ENCODE measurements at regions not wholly inside any gene's neighbourhood (a gene's known extent, or its start where the extent isn't known, plus 50 kb on each side); places are given as distances from the start of the nearest gene placed in this dataset.
"Not testable (repeated sequence)": the region's sequence is repeated elsewhere in the genome, so short reads cannot be mapped to it uniquely, and the experiment has no call there.

DNA sequence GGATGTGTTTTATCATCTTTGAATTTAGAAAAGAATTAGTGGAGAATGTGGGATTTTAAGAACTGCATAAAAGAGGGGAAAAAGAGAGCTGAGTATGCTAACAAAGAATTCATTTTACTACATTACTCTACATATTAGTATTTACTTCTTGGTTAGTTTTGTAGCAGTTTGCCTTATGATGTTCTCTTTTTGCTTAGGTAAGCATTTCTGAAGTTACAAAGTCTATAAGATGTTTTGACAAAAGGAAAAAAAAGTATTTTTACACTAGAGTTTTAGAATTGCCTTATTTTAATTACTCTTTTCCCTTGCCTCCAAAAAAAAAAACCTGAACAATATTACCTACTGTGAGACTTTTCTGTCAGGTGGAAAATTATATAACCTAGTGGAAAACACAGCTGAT, 739.5 kb upstream of the SLC39A10 start:
- no peak for DNase-seq

DNA sequence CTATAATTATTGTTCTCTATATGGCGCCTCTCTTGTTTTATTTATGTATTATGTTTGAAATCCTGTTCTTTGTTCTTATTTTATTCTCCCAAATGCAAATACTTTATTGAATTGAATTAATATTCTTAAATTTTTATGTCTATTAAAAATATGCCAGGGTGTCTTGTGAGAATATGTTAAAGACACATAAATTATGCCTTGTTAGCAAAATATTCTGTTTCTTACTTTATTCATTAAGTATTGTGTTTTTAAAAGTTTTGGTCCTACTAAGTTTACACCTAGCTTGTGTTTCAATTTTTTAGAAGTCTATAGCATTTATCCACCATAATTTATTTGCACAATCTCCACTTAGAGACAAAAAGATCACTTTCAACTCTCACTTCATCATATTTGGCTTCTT, 741.5 kb upstream of the SLC39A10 start:
- no peak for DNase-seq

DNA sequence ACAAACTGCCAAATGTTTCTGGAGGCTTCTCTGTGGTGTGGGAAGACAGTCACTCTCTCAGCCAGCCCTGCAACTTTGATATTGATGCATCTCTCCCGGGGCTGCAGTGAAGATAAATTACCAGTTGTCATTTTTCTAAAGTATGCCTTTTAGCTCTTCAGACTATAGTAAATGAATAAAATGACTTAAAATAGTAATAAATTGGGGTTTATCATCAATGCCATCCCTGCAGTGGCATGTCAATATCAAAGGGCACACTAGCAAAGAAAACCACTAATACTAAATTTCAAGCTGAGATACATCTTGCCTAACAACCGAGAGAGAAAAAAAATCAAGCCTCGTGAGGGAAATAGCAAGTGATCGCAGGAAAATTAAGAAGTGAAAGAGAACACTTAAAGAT, 749.5 kb upstream of the SLC39A10 start:
- no peak for DNase-seq

DNA sequence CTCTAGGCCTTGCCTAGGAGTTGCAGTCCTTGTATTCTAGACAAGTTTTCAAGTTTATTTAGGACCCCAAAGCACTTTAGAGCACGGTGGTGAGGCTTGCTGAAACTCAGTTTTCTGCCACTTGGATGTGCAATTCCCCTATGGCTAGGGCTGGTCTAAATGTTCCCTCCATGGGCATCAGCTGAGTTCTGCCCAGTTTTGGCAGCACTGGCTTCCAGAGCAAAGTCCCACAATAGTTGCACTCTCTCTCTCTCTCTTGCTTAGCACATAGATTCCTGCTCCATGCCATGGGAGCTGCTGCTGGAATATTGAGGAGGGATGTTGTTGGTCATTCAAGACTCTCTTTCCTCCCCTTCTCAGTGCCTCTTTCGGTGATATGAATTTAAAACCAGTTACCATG, 760.2 kb upstream of the SLC39A10 start:
- no peak for DNase-seq

DNA sequence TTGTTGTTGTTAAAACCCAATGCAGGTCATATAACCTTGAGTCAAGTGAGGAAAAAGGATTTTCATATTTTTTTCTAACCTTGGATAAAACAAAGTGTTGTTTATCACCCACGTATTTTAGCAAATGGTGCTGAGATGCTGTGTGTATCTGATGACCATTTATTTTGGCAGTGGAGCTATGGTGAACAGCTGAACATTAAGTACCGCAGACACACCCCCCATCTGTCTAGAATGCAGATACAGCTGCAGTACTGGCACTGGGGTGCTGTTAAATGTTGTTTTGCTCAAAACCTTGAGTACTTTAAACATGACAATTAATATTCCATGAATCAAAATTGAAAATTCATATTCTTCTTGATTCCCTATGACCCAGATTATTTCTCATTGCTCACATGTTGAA, 773.3 kb upstream of the SLC39A10 start:
- no peak for DNase-seq

DNA sequence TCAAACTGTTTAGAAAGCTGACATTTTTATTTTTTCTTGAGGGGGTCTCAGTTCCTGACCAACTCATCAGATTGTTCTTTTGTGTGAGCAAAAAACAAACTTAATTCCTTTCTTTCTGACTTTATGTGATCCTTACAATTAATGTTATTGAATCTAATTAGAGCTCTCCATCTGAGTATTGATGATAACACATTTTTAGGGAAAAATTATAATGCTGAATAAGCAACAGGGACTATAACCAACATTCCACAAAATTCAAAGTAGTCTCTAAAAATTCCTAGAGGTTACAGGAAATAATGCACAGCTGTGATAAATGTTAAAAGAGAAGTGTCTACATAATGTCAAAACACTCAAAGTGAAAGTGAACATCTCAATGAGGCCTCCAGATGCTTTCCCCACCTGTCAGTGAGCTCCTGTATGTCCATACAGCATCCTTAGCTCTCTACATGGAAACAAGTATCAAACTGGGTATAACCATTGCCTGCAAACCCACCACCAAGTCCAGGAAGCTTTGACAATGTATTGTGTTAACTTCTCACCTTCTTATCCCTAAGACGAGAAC, 786.0 kb upstream of the SLC39A10 start:
- DNase-seq = no peak

DNA sequence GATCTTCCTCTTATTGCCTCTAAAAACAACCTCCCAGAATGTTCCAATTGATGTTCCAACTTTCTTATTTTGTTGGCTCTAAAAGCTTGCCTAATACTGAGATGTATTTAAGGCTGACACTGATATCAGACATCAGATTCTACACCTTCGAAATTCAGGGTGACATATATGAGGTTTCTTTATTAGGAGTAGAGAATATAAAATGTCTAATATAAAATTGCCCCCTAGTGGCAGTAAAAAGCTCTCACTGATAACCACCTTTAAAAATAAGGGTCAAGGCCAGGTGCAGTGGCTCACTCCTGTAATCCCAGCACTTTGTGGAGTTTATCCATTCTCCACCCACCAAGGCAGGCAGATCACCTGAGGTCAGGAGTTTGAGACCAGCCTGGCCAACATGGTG, 789.7 kb upstream of the SLC39A10 start:
- no peak for DNase-seq

DNA sequence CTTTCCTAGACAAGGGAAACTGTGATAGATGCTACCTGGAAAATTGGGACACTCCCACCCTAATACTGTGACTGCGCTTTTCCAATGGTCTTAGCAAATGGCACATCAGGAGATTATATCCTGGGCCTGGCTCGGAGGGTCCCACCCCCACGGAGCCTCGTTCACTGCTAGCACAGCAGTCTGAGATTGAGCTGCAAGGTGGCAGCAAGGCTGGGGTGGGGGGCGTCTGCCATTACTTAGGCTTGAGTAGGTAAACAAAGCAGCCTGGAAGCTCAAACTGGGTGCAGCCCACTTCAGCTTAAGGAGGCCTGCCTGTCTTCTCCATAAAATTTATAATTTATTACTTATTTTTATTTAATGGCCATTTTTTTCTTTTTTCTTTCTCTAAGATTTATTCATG, 802.1 kb upstream of the SLC39A10 start:
- DNase-seq = no peak

DNA sequence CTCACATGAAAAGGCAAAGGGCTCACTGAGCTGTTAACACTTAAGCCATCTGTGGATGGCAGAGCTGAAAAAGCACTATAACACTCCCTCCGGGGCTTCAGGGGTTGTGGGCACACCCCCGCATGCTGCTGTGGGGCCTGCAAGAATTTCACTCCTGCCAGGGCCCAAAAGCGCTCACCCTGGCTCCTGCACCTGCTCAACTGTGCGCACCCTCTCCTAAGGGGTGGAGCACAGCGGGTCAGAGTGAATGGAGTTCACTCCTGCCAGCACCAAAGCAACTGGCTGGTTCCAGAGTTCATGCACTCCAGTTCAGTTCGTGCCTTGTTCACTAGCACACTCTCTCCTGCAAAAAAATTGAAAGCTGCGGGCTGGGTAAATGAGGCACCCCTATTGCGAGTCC, 814.2 kb upstream of the SLC39A10 start:
- DNase-seq = no peak

DNA sequence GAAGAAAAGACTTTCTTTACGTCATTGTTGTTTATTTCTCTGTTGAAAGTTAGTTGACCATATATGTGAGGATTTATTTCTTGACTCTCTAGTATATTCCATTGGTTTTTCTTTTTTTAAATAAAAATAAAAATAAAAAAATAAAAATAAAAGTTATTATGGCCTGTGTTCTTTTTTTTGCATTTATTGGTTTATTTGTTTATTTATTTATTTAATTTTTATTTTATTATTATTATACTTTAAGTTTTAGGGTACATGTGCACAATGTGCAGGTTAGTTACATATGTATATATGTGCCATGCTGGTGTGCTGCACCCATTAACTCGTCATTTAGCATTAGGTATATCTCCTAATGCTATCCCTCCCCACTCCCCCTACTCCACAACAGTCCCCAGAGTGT, 822.7 kb upstream of the SLC39A10 start:
- not testable (repeated sequence) for DNase-seq

DNA sequence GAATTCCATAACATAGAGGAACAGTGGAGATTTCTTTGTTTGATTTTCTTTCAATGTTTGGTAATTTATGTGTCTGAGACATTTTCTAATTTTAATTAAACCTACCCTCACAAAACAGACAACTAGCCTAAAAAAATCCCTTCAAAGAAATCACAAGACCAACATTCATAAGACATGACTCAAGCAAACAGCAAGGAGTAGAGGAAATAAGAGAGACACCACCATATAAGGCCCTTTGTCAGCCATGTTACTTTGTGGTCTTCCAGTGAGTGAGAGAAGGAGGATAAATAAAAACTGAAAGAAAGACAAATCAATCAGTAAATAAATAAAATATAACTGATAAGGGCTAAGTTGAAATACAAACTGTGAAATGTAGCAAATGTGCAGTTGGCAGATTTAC, 830.8 kb upstream of the SLC39A10 start:
- DNase-seq = no peak

DNA sequence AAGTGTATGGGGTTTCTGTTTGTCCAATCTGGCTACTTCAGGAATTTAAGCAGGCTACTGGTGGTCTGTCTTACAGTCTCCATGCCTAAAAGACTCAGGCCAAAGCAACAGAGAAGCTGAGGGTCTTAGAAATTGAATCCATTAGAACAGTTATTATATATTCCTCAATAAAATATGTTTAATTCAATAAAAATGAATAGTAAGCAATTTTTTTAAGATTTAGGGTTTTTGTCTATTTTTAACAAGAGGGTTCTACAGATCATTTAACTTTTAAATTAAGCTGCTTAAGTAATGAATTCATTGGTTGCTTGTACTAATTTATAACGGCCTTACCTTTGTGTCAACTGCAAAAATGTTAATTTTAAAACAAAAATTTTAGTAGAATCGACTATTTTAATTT, 832.6 kb upstream of the SLC39A10 start:
- DNase-seq = no peak

DNA sequence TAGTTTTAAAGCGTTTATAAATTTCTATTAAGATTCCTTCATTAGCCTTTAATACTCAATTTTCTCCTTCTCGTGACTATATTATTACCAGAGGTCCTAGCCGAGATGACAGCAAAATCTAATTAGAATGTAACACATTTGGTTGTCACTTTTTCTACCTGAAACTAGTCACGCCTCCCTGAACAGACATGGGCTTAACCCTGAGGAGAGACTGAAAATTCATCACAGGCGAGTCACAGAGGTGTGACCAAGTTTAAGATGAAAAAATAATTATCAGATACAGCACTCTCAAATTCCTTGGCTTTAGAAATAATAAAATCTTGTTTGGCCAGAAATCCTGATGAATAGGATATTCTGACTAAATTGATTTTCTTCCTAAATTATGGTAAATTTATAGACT, 834.4 kb upstream of the SLC39A10 start:
- no peak for DNase-seq

DNA sequence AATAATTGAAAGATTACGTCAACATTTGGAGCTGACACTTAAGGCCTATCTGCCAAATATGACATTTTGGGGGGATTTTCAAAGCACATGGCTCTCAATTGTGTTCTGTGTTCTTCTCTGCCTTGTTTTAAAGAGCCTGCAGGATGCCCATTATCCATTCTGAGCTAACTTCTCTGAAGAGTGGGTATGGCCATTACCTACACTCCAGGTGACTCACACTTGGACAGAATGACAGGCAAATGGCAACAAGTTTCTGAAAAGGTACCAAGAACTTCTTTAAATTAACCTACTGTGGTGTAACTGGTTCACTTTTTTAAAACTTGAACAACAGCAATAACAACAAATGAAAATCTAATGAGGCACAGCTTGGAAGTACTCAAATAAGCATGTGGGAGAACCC, 834.9 kb upstream of the SLC39A10 start:
- no peak for DNase-seq

DNA sequence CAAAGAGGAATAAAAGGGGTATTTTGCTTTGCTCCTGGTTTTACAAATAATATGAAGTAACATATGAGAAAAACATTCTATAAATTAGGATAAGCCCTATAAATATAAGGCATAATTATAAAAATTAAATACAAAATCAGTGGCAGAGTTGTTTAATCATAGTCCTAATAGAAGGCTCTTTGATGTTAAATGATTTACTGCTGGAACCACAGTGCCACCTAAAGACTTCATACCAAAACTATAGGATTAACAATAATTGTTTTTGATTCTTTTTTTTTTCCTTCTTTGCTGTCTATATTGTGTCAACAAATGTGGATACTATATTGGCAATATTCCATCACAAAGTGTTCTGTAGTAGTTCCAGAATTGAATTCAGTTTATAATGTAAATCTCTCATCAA, 837.7 kb upstream of the SLC39A10 start:
- no peak for DNase-seq

DNA sequence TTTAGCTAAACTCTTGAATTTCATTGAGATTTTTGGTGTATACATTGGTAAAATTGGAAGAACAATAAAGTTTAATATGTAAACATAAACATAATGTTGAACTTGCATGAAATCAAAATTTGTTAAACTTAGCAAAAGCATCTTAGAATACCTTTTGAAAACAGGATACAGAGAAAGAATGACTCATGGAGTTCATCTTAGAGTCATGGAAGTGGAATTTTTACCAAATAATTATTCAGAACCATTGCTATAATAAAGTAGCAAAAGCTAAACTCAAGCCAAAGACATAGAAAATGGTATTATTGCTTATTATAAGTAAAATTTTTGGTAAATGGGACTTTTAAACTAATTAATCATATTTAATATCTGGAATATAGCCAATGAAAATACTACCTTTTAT, 841.6 kb upstream of the SLC39A10 start:
- no peak for DNase-seq

DNA sequence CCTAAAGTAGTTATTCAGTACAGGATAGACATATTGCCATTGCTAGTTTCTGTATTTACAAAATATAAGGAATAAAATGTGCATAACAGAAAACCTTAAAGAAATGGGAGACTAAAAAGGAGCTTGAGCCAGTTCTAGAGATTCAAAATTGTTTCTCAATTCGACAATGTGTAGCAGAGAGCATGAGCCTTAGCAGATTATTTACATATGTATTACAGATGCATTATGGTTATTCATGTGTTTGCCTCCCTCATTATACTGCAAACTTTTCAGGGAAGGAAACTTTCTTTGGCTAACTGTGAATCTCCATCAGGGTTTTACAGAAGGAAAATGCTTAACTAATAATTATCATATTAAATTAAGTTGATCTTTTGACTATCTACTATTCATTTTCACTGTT, 854.4 kb upstream of the SLC39A10 start:
- DNase-seq = no peak

DNA sequence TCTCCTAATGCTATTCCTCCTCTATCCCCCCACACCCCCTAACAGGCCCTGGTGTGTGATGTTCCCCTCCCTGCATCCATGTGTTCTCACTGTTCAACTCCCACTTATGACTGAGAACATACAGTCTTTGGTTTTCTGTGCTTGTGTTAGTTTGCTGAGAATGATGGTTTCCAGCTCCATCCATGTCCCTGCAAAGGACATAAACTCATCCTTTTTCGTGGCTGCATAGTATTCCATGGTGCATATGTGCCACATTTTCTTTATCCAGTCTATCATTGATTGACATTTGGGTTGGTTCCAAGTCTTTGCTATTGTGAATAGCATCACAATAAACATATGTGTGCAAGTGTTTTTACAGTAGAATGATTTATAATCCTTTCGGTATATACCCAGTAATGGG, 870.0 kb upstream of the SLC39A10 start:
- not testable (repeated sequence) for DNase-seq

DNA sequence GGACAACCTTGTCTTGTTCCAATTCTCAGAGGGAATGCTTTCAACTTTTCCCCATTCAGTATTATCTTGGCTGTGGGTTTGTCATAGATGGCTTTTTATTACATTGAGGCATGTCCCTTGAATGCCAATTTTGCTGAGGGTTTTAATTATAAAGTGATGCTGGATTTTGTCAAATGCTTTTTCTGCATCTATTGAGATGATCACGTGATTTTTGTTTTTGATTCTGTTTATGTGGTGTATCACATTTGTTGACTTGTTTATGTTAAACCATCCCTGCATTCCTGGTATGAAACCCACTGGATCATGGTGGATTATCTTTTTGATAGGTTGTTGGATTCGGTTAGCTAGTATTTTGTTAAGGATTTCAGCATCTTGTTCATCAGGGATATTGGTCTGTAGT, 885.6 kb upstream of the SLC39A10 start:
- not testable (repeated sequence) for DNase-seq

DNA sequence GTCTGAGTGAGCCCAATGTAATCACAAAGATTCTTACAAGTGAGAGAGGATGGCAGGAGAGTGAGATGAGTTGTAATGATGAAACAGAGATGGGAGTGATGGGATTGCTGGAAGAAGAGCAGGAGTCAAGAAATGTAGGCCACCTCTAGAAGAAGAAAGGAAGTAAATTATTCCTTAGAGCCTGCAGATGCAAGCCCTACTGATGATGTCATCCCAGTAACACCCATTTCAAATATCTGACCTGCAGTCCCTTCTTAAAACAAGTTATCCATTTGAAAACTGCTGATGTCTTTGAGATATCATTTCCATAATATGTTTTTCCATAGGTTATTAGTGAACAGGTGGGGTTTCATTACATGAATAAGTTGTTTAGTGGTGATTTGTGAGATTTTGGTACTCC, 888.0 kb upstream of the SLC39A10 start:
- DNase-seq = no peak

DNA sequence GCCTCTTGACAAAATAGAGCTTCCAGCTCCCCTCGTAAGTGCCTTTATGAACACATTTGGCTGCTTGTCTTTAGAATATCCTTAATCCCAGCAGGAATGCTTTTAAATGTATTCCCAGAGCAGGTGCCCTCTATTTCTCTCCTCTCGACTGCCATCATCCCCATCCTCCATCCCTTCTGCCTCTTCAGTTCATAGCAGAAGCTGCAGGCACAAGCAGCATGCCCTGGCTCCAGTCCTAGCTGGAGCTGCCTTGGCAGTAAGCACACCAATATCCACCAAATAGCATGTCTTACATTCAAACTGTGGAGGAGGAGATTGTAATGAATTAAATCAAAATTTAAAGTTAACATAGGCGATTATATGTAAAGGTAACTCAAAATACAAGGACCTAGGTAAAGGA, 891.3 kb upstream of the SLC39A10 start:
- DNase-seq = no peak

DNA sequence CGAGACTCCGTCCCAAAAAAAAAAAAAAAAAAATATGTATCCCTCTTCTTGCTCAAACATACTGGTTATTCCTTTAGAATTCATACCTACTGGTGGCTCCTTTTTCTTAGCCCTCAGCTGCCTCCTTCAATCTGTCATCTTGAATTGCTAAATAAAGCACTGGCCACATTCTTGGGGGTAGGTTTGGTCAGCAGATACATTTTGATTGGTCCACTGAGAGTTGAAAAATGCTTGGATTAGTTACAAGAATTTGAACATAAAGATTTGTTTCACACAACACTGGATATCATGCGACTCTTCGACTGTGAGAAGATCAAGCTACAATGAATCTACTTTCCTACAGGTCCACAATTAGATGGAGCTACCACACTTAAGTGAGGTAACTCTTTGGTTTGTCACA, 906.1 kb upstream of the SLC39A10 start:
- no peak for DNase-seq

DNA sequence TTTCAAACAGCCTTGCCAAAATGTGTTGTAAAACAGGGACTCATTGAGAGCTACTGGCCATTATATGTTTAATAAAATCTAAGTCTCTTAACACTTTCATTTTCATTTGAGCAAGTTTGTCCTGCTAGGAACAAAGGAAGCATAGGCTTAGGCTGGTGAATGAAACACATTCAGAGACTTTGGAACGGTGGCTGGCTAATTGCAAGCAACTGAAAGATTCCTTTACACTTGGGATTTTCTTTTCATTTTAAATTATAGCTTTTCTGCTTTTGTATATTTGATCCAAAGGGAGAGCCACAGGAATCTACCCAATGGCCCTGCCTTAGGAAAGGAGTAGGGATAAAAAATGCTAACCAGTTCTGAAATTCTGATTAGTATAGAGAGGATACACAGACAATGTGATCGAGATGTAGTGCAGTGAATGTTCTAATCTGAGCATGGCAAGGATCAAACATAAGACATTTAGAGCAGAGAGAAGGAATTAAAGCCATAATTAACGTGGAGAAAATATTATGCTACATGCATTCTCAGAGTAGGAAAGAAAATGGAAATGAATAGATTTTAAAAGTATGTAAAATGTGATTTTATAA, 911.4 kb upstream of the SLC39A10 start:
- DNase-seq = no peak

DNA sequence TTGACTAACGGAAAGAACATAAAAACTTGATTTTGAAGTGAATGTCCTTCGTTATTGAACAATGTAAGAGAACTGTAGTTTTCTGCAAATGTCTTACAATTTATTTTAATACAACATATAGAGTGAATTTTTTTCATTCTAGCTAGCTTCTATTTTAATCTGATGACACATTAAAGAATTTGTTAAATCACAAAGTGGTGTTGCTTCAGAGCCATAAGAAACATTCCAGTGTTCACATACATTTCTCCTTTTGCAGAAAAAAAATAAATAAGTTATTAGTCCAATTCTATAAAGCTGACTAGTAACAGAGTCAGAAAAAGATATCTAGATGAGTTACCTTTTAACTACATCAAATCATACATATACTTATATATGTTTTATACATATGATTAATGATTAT, 914.3 kb upstream of the SLC39A10 start:
- DNase-seq = no peak

DNA sequence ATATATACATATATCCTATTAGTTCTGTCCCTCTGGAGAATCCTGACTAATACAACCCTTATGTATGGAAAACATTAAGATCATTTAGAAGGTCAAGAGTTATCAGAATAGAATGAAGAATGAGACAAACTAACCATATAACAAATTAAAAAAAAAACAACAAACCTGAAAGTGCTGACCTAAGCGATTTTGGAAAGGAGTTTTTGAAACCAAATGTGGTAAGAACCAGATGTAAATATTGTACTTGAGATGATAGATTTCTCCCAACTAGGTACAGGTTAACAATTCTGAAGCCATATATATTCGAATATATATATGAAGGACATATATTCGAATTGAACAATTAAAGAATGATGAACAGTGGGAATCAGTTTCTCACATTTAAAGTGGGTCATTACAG, 917.8 kb upstream of the SLC39A10 start:
- no peak for DNase-seq

Measured in amniotic stem cell (primary cell).